ENCODE measurements at regions not wholly inside any gene's neighbourhood (a gene's known extent, or its start where the extent isn't known, plus 50 kb on each side); places are given as distances from the start of the nearest gene placed in this dataset.
"Not testable (repeated sequence)": the region's sequence is repeated elsewhere in the genome, so short reads cannot be mapped to it uniquely, and the experiment has no call there.

GRCh38 chr2:181798022-181798421 lies 93.5 kb upstream of the ITPRID2 start:
- DNase-seq: no peak

GRCh38 chr2:181802300-181802699 lies 89.2 kb upstream of the ITPRID2 start:
- DNase-seq: not testable (repeated sequence)

- DNase-seq: not testable (repeated sequence)
These were observed 87.4 kb upstream of the ITPRID2 start for GRCh38 chr2:181803903-181804799.

GRCh38 chr2:181805228-181806038 lies 86.1 kb upstream of the ITPRID2 start:
- DNase-seq: no peak

GRCh38 chr2:181806039-181806392 lies 85.5 kb upstream of the ITPRID2 start:
- no peak for DNase-seq

- no peak for DNase-seq
These were observed 84.0 kb upstream of the ITPRID2 start for GRCh38 chr2:181807526-181807925.

- no peak for DNase-seq
These were observed 80.5 kb upstream of the ITPRID2 start for GRCh38 chr2:181810823-181811695.

GRCh38 chr2:181812106-181812743 lies 79.3 kb upstream of the ITPRID2 start:
- no peak for DNase-seq

GRCh38 chr2:181814057-181814491 lies 77.5 kb upstream of the ITPRID2 start:
- no peak for DNase-seq

- DNase-seq: no peak
These were observed 74.0 kb upstream of the ITPRID2 start for GRCh38 chr2:181817509-181817908.

GRCh38 chr2:181818058-181818680 lies 73.4 kb upstream of the ITPRID2 start:
- DNase-seq: no peak

GRCh38 chr2:181818840-181819239 lies 72.7 kb upstream of the ITPRID2 start:
- DNase-seq: no peak

- DNase-seq: no peak
These were observed 70.5 kb upstream of the ITPRID2 start for GRCh38 chr2:181821049-181821448.

GRCh38 chr2:181822097-181822496 lies 69.4 kb upstream of the ITPRID2 start:
- no peak for DNase-seq

- DNase-seq: no peak
These were observed 68.1 kb upstream of the ITPRID2 start for GRCh38 chr2:181823405-181823804.

- DNase-seq: no peak
These were observed 63.3 kb upstream of the ITPRID2 start for GRCh38 chr2:181828122-181828705.

- DNase-seq: no peak
These were observed 62.3 kb upstream of the ITPRID2 start for GRCh38 chr2:181829230-181829629.

- DNase-seq: no peak
These were observed 59.5 kb upstream of the ITPRID2 start for GRCh38 chr2:181832015-181832414.

- no peak for DNase-seq
These were observed 54.9 kb upstream of the ITPRID2 start for GRCh38 chr2:181836583-181836982.

- DNase-seq: no peak
These were observed 54.0 kb upstream of the ITPRID2 start for GRCh38 chr2:181837563-181837962.

- DNase-seq: no peak
These were observed 51.7 kb upstream of the ITPRID2 start for GRCh38 chr2:181839811-181840210.

- DNase-seq: no peak
These were observed 50.5 kb upstream of the ITPRID2 start for GRCh38 chr2:181841079-181841478.

Data from stimulated activated CD4-positive, alpha-beta T cell treated with anti-CD3 and anti-CD28 coated beads, Interleukin-2, amount 100 ng/mL, for 48 hours (primary cell).